ENCODE measurements at regions not wholly inside any gene's neighbourhood (a gene's known extent, or its start where the extent isn't known, plus 50 kb on each side); places are given as distances from the start of the nearest gene placed in this dataset.
"Not testable (repeated sequence)": the region's sequence is repeated elsewhere in the genome, so short reads cannot be mapped to it uniquely, and the experiment has no call there.

DNA sequence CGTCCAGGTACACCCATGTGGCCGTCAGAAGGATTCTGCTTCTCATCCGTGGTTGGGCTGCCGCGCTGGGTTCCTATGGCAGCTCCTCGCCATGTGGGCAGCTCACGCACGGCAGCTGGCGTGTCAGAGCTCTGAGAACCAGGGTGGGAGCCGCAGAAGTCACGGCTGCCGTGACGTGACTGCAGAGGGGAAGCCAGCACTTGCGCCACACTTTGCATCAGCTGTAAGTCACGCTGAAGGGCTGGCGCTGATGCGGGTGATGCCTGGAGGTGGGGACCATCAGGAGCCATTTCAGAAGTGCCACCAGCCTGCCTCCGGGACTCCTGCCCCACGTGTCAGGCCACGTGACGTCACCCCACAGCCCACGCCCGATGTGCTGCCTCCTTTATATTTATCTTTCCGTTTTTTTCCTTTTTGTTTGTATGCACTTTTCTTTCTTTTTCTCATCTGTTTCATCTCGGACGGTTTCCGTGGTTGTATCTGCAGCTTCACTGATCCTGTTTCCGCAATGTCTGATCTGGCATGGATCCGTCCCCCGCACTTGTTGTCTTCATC, 133.2 kb downstream of the IGLL1 start:
- POLR2A ChIA-PET: no interaction called here
- Histone ChIP-seq H3K4me3 (no peak overlapping the region), H3K4me1 (no peaks in the 10 kb centered on the region), H3K4me2 (no peak overlapping the region), H3K27ac (no peak overlapping the region), H3K9me3 (peaks cover 3% of the 10 kb centered on the region; the same call in 1 of the 3 replicates)
- no peak for DNase-seq (ENCODE audit: low read depth in 1 of 2, low spot score in 1 of 2)
- TF ChIP-seq FOSL2 (IDR thresholded peaks at IDR 0.05) (no peak), FOSL2 (CRISPR knock-in tag; IDR thresholded peaks at IDR 0.05) (no peak), TP53 (CRISPR knock-in tag; IDR thresholded peaks at IDR 0.05) (no peak), MAFK (IDR thresholded peaks at IDR 0.05; ENCODE audit: partially characterized antibody) (no peak), MAZ (IDR thresholded peaks at IDR 0.05; ENCODE audit: borderline replicate concordance, low read depth, low read length) (no peak), CEBPB (IDR thresholded peaks at IDR 0.05) (no peak), ZC3H11A (IDR thresholded peaks at IDR 0.05) (no peak), JUN (IDR thresholded peaks at IDR 0.05) (no peak), CBX2 (IDR thresholded peaks at IDR 0.05; ENCODE audit: borderline replicate concordance, low read depth) (no peak), GATA3 (IDR thresholded peaks at IDR 0.05; ENCODE audit: borderline replicate concordance) (no peak), HOXA7 (CRISPR knock-in tag; IDR thresholded peaks at IDR 0.05) (no peak), CHD4 (IDR thresholded peaks at IDR 0.05; ENCODE audit: borderline replicate concordance) (no peak), RAD21 (conservative IDR thresholded peaks at IDR 0.05 in 1 of 2, IDR thresholded peaks at IDR 0.05 in 1 of 2) (no peak), HOXB13 (CRISPR knock-in tag; IDR thresholded peaks at IDR 0.05; ENCODE audit: low read depth) (no peak), ZFP36 (IDR thresholded peaks at IDR 0.05; ENCODE audit: borderline replicate concordance, partially characterized antibody) (no peak), POLR2A (IDR thresholded peaks at IDR 0.05; ENCODE audit: low read length) (no peak), SMC3 (IDR thresholded peaks at IDR 0.05) (no peak), CHD2 (IDR thresholded peaks at IDR 0.05; ENCODE audit: low read length, partially characterized antibody) (no peak), RNF2 (IDR thresholded peaks at IDR 0.05; ENCODE audit: borderline replicate concordance, low read depth) (no peak), FOSB (CRISPR knock-in tag; IDR thresholded peaks at IDR 0.05) (no peak)
- TF ChIP-seq, protein P1, sequence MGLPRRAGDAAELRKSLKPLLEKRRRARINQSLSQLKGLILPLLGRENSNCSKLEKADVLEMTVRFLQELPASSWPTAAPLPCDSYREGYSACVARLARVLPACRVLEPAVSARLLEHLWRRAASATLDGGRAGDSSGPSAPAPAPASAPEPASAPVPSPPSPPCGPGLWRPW (IDR thresholded peaks at IDR 0.05): no peak
- no peak for FAIRE-seq
- CTCF ChIA-PET: no interaction called here
- 82% methylated on average over 26 of the region's 30 CpGs for WGBS (ENCODE audit: missing lambda C conversion rate)
- ATAC-seq: no peak

DNA sequence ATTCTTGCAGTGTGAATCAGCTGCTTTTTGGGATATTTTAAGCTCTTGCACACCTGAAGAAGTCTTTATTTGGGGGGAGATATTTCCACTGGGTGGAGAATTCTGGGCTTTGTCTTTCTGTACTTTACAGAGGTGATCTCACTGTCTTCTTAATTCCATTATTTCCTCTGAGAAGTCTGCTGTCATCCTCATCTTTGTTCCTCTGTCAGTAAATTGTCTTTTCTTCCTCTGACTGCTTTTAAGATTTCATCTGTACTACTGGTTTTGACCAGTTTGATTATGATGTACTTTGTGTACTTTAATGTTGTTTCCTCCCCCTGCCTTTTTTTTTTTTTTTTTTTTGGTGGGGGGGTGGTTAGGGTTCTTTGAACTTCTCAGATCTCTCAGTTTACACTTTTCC, 133.9 kb downstream of the IGLL1 start:
- H3K4me1 ChIP-seq; POLR2A ChIA-PET; CTCF ChIA-PET; H3K4me3 ChIP-seq; FAIRE-seq; H3K4me2 ChIP-seq; H3K9me3 ChIP-seq; H3K27ac ChIP-seq; ATAC-seq; DNase-seq (ENCODE audit: low read depth in 1 of 2, low spot score in 1 of 2): not testable (repeated sequence)

DNA sequence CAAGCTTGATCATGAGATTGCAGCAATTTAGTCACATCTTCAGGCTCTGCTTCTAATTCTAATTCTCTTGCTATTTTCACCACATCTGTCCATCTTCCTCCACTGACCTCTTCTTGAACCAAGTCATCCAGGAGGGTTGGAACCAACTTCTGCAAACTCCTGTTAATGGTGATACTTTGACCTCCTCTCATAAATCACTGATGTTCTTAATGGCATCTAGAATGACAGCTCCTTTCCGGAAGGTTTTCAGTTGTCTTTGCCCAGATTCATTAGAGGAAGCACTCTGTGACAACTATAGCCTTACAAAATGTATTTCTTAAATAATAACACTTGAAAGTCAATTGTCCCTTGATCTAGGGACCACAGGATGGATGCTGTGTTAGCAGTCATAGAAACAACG, 136.2 kb downstream of the IGLL1 start:
- 86% methylated on average over 1 of the region's 2 CpGs for WGBS (ENCODE audit: missing lambda C conversion rate)

DNA sequence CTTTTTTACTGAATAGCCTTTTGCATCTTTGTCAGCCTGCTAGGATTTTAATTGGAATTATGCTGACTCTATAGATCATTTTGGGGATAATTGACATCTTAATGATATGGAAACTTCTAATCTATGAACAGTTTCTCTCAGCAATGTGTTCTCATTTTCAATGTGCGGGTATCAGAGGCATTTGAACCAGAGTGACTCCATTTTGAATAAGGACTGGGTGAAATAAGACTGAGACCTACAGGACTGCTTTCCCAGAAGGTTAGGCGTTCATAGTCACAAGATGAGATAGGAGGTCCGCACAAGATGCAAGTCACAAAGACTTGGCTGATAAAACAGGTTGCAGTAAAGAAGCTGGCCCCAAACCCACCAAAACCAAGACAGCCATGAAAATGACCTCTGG, 140.5 kb downstream of the IGLL1 start:
- WGBS (ENCODE audit: missing lambda C conversion rate): 91% methylated on average over 3 of the region's 3 CpGs
- FAIRE-seq; POLR2A ChIA-PET; ATAC-seq; H3K4me1 ChIP-seq; CTCF ChIA-PET; H3K9me3 ChIP-seq; H3K4me2 ChIP-seq; H3K4me3 ChIP-seq; DNase-seq (ENCODE audit: low read depth in 1 of 2, low spot score in 1 of 2); H3K27ac ChIP-seq: not testable (repeated sequence)

More for the DNA sequence above, 136.2 kb downstream of the IGLL1 start:
- H3K4me2 ChIP-seq; CTCF ChIA-PET; H3K9me3 ChIP-seq; H3K27ac ChIP-seq; H3K4me1 ChIP-seq; FAIRE-seq; DNase-seq (ENCODE audit: low read depth in 1 of 2, low spot score in 1 of 2); ATAC-seq; H3K4me3 ChIP-seq; POLR2A ChIA-PET: not testable (repeated sequence)

All from A549 (cell line).